B cell (primary cell): ENCODE measurements at regions not wholly inside any gene's neighbourhood (a gene's known extent, or its start where the extent isn't known, plus 50 kb on each side); places are given as distances from the start of the nearest gene placed in this dataset.

Source experiments
- EZH2 ChIP-seq: IDR thresholded peaks from 2 replicates; pipeline ENCODE4 v1.6.1; 2012; ENCODE audit warnings: borderline replicate concordance, low read depth, mild to moderate bottlenecking, moderate library complexity, low read length; ENCODE audit not compliant: insufficient read depth, poor library complexity, severe bottlenecking
- TF ChIP-seq, protein P1 (sequence below): fragments of 200-600 bp; IDR thresholded peaks from one replicate; pipeline ENCODE4 v1.8.0; 2022; ENCODE audit warnings: antibody characterized with exemption, mild to moderate bottlenecking

DNA sequence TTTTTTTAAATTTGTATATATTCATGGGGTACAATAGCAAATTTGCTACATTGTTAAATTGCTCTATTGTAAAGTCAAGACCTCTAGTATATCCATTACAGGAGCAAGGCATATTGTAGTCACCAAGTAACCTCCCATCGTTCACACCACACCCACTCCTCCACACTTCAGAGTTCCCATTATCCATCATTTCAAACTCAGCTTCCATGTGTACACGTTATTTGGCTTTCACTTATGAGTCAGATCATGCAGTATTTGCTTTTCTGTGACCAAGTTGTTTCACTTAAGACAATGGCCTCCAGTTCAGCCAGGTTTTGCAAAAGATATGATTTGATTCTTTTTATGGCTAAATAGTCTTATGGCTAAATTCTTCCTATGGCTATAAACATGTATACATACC, 2614.2 kb downstream of the PCDH7 start:
- TF ChIP-seq, protein P1, sequence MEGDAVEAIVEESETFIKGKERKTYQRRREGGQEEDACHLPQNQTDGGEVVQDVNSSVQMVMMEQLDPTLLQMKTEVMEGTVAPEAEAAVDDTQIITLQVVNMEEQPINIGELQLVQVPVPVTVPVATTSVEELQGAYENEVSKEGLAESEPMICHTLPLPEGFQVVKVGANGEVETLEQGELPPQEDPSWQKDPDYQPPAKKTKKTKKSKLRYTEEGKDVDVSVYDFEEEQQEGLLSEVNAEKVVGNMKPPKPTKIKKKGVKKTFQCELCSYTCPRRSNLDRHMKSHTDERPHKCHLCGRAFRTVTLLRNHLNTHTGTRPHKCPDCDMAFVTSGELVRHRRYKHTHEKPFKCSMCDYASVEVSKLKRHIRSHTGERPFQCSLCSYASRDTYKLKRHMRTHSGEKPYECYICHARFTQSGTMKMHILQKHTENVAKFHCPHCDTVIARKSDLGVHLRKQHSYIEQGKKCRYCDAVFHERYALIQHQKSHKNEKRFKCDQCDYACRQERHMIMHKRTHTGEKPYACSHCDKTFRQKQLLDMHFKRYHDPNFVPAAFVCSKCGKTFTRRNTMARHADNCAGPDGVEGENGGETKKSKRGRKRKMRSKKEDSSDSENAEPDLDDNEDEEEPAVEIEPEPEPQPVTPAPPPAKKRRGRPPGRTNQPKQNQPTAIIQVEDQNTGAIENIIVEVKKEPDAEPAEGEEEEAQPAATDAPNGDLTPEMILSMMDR = no peak
- no peak for TF ChIP-seq EZH2
